Peyer's patch (tissue), 4 donors: ENCODE measurements at regions not wholly inside any gene's neighbourhood (a gene's known extent, or its start where the extent isn't known, plus 50 kb on each side); places are given as distances from the start of the nearest gene placed in this dataset.

ENCODE experiments used
- DNase-seq, 3 donors: peaks; one replicate each; pipeline ENCODE4 v3.0.0-alpha.2; 2017 to 2019
- H3K27ac ChIP-seq, 4 donors: fragments of 200-600 bp; sonication (generic); one replicate each; pipeline ENCODE4 v1.5.1; 2016 to 2019
- H3K27me3 ChIP-seq, 2 donors: fragments of 200-600 bp; sonication (generic); one replicate each; pipeline ENCODE4 v1.5.1; 2019
- H3K36me3 ChIP-seq, 3 donors: fragments of 200-600 bp; sonication (generic); one replicate each; pipeline ENCODE4 v1.5.1; 2016 to 2019
- H3K4me1 ChIP-seq, 4 donors: fragments of 200-600 bp; sonication (generic); one replicate each; pipeline ENCODE4 v1.5.1; 2016 to 2019
- H3K4me3 ChIP-seq, 4 donors: fragments of 200-600 bp; sonication (generic); 1 replicate in 3 of 4; 2 replicates in 1 of 4; pipeline ENCODE4 v1.5.1; 2016 to 2019; ENCODE audit warnings: mild to moderate bottlenecking in 1 of 4
- H3K9me3 ChIP-seq, 4 donors: fragments of 200-600 bp; sonication (generic); one replicate each; pipeline ENCODE4 v1.5.1; 2016 to 2019; ENCODE audit warnings: mild to moderate bottlenecking in 1 of 4
- CTCF ChIP-seq, 6 experiments: fragments of 450-650 bp in 4 of 6; fragments of 200-600 bp in 2 of 6; sonication (generic) in 1 of 6; IDR thresholded peaks; one replicate each; pipeline ENCODE4 v1.5.1; 2017 to 2019; ENCODE audit warnings: antibody characterized with exemption in 6 of 6, mild to moderate bottlenecking in 3 of 6, moderate library complexity in 1 of 6
- POLR2A ChIP-seq, 2 donors: fragments of 450-650 bp; IDR thresholded peaks; one replicate each; pipeline ENCODE4 v1.5.1; 2017; ENCODE audit warnings: antibody characterized with exemption in 2 of 2, mild to moderate bottlenecking in 2 of 2, moderate library complexity in 2 of 2

GRCh38 chr5:146965761-146966659 lies 87.5 kb upstream of the PPP2R2B start:
- H3K36me3 ChIP-seq: no peaks in the 10 kb centered on the region
- H3K27me3 ChIP-seq: no peaks in the 10 kb centered on the region
- no peaks in the 10 kb centered on the region for H3K9me3 ChIP-seq
- TF ChIP-seq POLR2A (IDR thresholded peaks at IDR 0.05): no peak
- TF ChIP-seq CTCF (IDR thresholded peaks at IDR 0.05): peak in 5 of 6 experiments; percentile 77 to 95 (median 93)
- H3K4me3 ChIP-seq: no peak overlapping the region
- H3K27ac ChIP-seq: no peak overlapping the region
- peak in 2 of 3 donors; percentile 23 to 57 for DNase-seq
- H3K4me1 ChIP-seq: no peaks in the 10 kb centered on the region

DNA sequence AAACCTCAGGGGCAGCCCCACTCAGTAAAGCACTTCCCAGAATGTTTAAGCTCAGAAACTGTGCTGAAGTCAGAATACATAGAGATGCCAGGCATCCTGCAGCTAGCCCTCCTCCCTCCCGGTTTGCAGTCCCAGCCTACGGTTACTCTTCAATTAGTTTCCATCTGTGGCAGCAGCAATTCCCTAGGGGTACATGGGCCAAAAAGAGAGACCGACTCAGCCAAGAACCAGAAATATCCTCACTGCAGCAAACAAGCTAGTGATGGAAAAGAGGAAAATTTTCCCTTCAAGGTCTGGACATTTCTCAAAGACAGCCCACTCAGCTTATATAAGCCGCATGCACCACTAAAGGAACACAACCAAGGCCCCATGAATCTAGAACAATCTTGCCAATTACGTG lies 89.1 kb upstream of the PPP2R2B start:
- Histone ChIP-seq H3K27me3 (no peaks in the 10 kb centered on the region), H3K4me3 (no peak overlapping the region), H3K27ac (no peak overlapping the region), H3K36me3 (no peaks in the 10 kb centered on the region), H3K4me1 (no peaks in the 10 kb centered on the region), H3K9me3 (no peaks in the 10 kb centered on the region)
- TF ChIP-seq POLR2A (IDR thresholded peaks at IDR 0.05) (no peak), CTCF (IDR thresholded peaks at IDR 0.05) (no peak)
- DNase-seq: no peak

DNA sequence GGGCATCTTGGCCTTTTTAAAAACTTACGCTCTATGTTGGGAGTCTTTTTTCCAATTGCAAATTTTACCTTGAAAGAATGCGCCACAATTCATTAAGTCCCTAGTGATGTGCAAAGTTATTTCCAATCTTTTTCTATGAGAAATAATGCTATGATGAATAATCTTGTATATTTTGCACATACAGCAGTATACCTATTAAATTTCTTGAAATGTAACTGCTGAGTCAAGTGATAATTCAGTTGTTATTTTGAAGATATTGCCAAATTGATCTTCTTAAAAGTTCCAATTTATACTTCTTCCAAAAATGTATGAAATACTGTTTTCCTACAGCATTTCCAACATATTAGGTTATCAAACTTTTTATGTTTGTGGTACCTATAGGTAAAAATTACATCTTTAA lies 92.8 kb upstream of the PPP2R2B start:
- no peak for DNase-seq
- Histone ChIP-seq H3K36me3 (no peaks in the 10 kb centered on the region), H3K4me3 (no peak overlapping the region), H3K27me3 (no peaks in the 10 kb centered on the region), H3K9me3 (no peaks in the 10 kb centered on the region), H3K27ac (no peak overlapping the region), H3K4me1 (no peaks in the 10 kb centered on the region)
- no peak for TF ChIP-seq POLR2A (IDR thresholded peaks at IDR 0.05)
- no peak for TF ChIP-seq CTCF (IDR thresholded peaks at IDR 0.05)

GRCh38 chr5:146986469-146986868 lies 107.9 kb upstream of the PPP2R2B start:
- Histone ChIP-seq H3K9me3 (no peaks in the 10 kb centered on the region), H3K4me1 (no peaks in the 10 kb centered on the region), H3K36me3 (no peaks in the 10 kb centered on the region), H3K27ac (no peak overlapping the region), H3K27me3 (no peaks in the 10 kb centered on the region), H3K4me3 (no peak overlapping the region)
- TF ChIP-seq CTCF (IDR thresholded peaks at IDR 0.05): no peak
- DNase-seq: no peak

DNA sequence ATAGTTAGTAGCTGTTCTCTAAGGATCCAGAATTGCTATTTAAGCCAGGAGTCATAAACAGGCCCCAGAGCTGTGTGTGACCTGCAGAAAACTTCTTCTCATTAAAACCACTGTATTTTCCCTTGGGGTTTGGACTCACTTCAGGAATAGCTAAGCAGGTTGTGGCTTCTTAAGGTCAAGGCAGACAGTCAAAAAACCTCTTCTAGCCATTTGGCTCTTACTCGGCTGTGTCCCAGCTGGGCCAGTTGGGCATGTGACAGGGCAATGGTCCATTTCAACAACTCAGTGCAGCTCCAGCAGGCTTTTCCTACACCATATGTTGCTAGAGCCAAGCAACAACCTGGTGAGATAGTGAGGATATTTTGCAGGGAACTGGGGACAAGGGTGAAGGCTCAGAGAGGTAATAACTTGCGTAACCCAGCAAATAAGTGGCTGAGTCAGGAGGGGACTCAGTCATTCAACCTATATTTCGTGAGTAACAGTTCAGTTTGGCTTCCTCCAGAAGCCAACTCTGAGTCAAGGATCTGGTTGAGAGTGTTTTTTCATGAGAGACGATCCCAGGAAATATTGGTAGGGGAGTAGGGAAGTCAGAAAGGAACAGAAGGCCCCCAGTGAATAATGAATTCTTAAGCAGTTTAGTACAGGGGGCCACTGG lies 115.4 kb upstream of the PPP2R2B start:
- Histone ChIP-seq H3K4me1 (no peaks in the 10 kb centered on the region), H3K27ac (no peak overlapping the region), H3K9me3 (no peaks in the 10 kb centered on the region), H3K36me3 (no peaks in the 10 kb centered on the region), H3K4me3 (no peak overlapping the region), H3K27me3 (no peaks in the 10 kb centered on the region)
- no peak for DNase-seq
- TF ChIP-seq CTCF (IDR thresholded peaks at IDR 0.05): no peak
- TF ChIP-seq POLR2A (IDR thresholded peaks at IDR 0.05): no peak
